IMR-90 (cell line): ENCODE measurements at regions not wholly inside any gene's neighbourhood (a gene's known extent, or its start where the extent isn't known, plus 50 kb on each side); places are given as distances from the start of the nearest gene placed in this dataset.

ENCODE experiments used
- ATAC-seq: fragments of 200-7000 bp; cut with Tn5 transposase; 2 replicates; pipeline ENCODE4 v1.9.1; 2020; ENCODE audit warnings: low read depth, mild to moderate bottlenecking, moderate library complexity
- BruUV-seq: library from RNA; stranded (reverse); fragments of 400-500 nt; replicated peaks from 2 replicates; lab custom pipeline; 2021; lab: Mats Ljungman, UMichigan
- CTCF ChIA-PET: fragments of 300-600 bp; formaldehyde crosslinking; extraction: SDS; loops from one replicate; lab custom pipeline; 2021; ENCODE audit warnings: antibody characterized with exemption; lab: Yijun Ruan, JAX
- POLR2A ChIA-PET: fragments of 300-600 bp; sonication (Branson Sonifier 250); formaldehyde crosslinking; loops from one replicate; lab custom pipeline; 2022; ENCODE audit warnings: antibody characterized with exemption; ENCODE audit not compliant: unreplicated experiment; lab: Charles Lee
- DNase-seq: peaks from one replicate; pipeline ENCODE4 v3.0.0; 2013
- H2AFZ ChIP-seq: replicated peaks from 2 replicates; pipeline ENCODE3; 2013; ENCODE audit warnings: low read length, mild to moderate bottlenecking; ENCODE audit not compliant: poor library complexity
- H2AK5ac ChIP-seq: 2 replicates; pipeline ENCODE4 v1.6.1; 2013; ENCODE audit warnings: low read depth, low read length, inconsistent platforms
- H2AK9ac ChIP-seq: replicated peaks from 2 replicates; pipeline ENCODE3; 2013; ENCODE audit warnings: mild to moderate bottlenecking, low read depth, low read length, moderate library complexity; ENCODE audit not compliant: poor library complexity
- H2BK120ac ChIP-seq: 2 replicates; pipeline ENCODE4 v1.6.1; 2013; ENCODE audit warnings: low read depth, low read length, inconsistent platforms
- H2BK15ac ChIP-seq: 3 replicates; pipeline ENCODE4 v1.6.1; 2013; ENCODE audit warnings: low read depth, low read length, inconsistent platforms
- H2BK20ac ChIP-seq: 2 replicates; pipeline ENCODE4 v1.6.1; 2013; ENCODE audit warnings: low read depth, mild to moderate bottlenecking, inconsistent platforms, low read length, moderate library complexity
- H2BK5ac ChIP-seq: 2 replicates; pipeline ENCODE4 v1.6.1; 2013; ENCODE audit warnings: mild to moderate bottlenecking, low read depth, low read length, inconsistent platforms; ENCODE audit not compliant: poor library complexity, severe bottlenecking
- H3K14ac ChIP-seq: replicated peaks from 2 replicates; pipeline ENCODE4 v1.6.1; 2013; ENCODE audit warnings: low read depth, low read length, inconsistent platforms
- H3K18ac ChIP-seq: 2 replicates; pipeline ENCODE4 v1.6.1; 2013; ENCODE audit warnings: low read depth, low read length, control low read depth
- H3K23ac ChIP-seq: 2 replicates; pipeline ENCODE4 v1.6.1; 2013; ENCODE audit warnings: low read depth, low read length, inconsistent platforms
- H3K27ac ChIP-seq: 2 replicates; pipeline ENCODE4 v1.5.1; 2013; ENCODE audit warnings: mild to moderate bottlenecking, control low read depth, low read length; ENCODE audit not compliant: insufficient read depth
- H3K27me3 ChIP-seq: 2 replicates; pipeline ENCODE4 v1.6.1; 2013; ENCODE audit warnings: low read length; ENCODE audit not compliant: control insufficient read depth, insufficient read depth
- H3K36me3 ChIP-seq: 2 replicates; pipeline ENCODE4 v1.6.1; 2013; ENCODE audit warnings: low read length, mixed read lengths; ENCODE audit not compliant: control insufficient read depth, insufficient read depth
- H3K4ac ChIP-seq: 2 replicates; pipeline ENCODE4 v1.6.1; 2013; ENCODE audit warnings: low read depth, low read length, inconsistent platforms
- H3K4me1 ChIP-seq: 2 replicates; pipeline ENCODE4 v1.6.1; 2013; ENCODE audit warnings: low read length, mixed read lengths; ENCODE audit not compliant: control insufficient read depth, insufficient read depth
- H3K4me2 ChIP-seq: 2 replicates; pipeline ENCODE4 v1.6.1; 2013; ENCODE audit warnings: low read depth, mild to moderate bottlenecking, control low read depth, low read length, moderate library complexity
- H3K4me3 ChIP-seq: 2 replicates; pipeline ENCODE4 v1.5.1; 2013; ENCODE audit warnings: low read depth, mild to moderate bottlenecking, control low read depth, low read length, moderate library complexity; ENCODE audit not compliant: insufficient read depth
- H3K56ac ChIP-seq: 2 replicates; pipeline ENCODE4 v1.6.1; 2013; ENCODE audit warnings: low read length, inconsistent platforms; ENCODE audit not compliant: insufficient read depth; ENCODE audit errors: extremely low read depth
- H3K79me1 ChIP-seq, 2 experiments: 2 replicates each; pipeline ENCODE4 v1.6.1; 2013; ENCODE audit warnings: low read length in 2 of 2, inconsistent platforms in 1 of 2, low read depth in 1 of 2
- H3K9ac ChIP-seq: 2 replicates; pipeline ENCODE4 v1.6.1; 2013; ENCODE audit warnings: low read depth, low read length, control low read depth
- H3K9me1 ChIP-seq: 2 replicates; pipeline ENCODE4 v1.6.1; 2013; ENCODE audit warnings: low read length, inconsistent platforms; ENCODE audit not compliant: insufficient read depth
- H3K9me3 ChIP-seq: 2 replicates; pipeline ENCODE4 v1.6.1; 2013; ENCODE audit warnings: low read length; ENCODE audit not compliant: control insufficient read depth, insufficient read depth
- H4K20me1 ChIP-seq: 2 replicates; pipeline ENCODE4 v1.6.1; 2013; ENCODE audit warnings: low read length, inconsistent platforms; ENCODE audit not compliant: insufficient read depth
- H4K5ac ChIP-seq: 2 replicates; pipeline ENCODE4 v1.6.1; 2013; ENCODE audit warnings: mild to moderate bottlenecking, low read depth, low read length, control low read depth
- H4K8ac ChIP-seq, 2 experiments: 2 replicates each; pipeline ENCODE4 v1.6.1; 2013; ENCODE audit warnings: low read depth in 2 of 2, low read length in 2 of 2, control low read depth in 1 of 2, inconsistent platforms in 1 of 2
- H4K91ac ChIP-seq: 2 replicates; pipeline ENCODE4 v1.6.1; 2013; ENCODE audit warnings: low read depth, low read length, inconsistent platforms; ENCODE audit not compliant: insufficient read depth
- MAFK ChIP-seq: IDR thresholded peaks from 2 replicates; pipeline ENCODE4 v1.6.1; 2012; ENCODE audit warnings: low read depth, low read length, improper control_type of control experiment
- RAD21 ChIP-seq: IDR thresholded peaks from 2 replicates; pipeline ENCODE4 v1.6.1; 2012; ENCODE audit warnings: low read length, improper control_type of control experiment
- WGBS, 2 experiments: methylation state at CpG; one replicate each; pipeline versions ENCODE4 v1.1.5 to v1.1.7; 2013; ENCODE audit warnings: missing lambda C conversion rate in 2 of 2; ENCODE audit not compliant: insufficient read length in 1 of 2; ENCODE audit errors: extremely low coverage in 2 of 2; 5-methylcytosine and 5-hydroxymethylcytosine counted together
- dilution Hi-C: fragments of 300-500 bp; cut with HindIII; formaldehyde crosslinking; loops from one replicate; pipeline ENCODE4 v1.14.3; 2018; ENCODE audit warnings: low sequenced_read_pairs; ENCODE audit not compliant: unreplicated experiment
- in situ Hi-C: fragments of 300-500 bp; cut with MboI; formaldehyde crosslinking; loops from 3 replicates; pipeline ENCODE4 v1.14.3; 2019; ENCODE audit warnings: low sequenced_read_pairs, inconsistent platforms, mixed read lengths
- intact Hi-C: fragments of 100-400 bp; cut with micrococcal nuclease; formaldehyde crosslinking; loops from 2 replicates; pipeline ENCODE4 v1.10.0; 2022

DNA sequence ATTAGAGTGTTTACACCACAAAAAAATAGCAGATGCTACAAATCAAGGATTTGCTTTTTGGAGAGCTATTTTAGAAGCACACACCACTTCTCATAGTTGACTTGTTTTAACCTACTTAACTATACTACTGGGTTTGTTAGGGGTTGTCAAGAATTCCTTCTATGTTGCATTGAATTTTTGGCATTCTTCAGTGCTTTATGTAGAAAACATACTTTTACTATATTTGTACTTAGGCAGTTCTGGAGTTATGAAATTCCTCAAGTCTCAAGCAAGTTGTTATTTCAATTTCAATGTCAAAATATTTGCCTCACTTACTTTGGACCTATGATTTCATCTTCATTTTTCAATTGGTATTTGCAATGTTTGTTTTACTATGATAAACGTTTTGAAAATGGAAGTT lies 449.6 kb downstream of the GLUD2 start:
- H2AFZ ChIP-seq = no peak overlapping the region
- H3K9me1 ChIP-seq = no peaks in the 10 kb centered on the region
- no peak overlapping the region for H4K8ac ChIP-seq
- ATAC-seq = no peak
- no CpG with 5 or more reads among the region's 1 CpG for WGBS, 2 experiments
- H4K20me1 ChIP-seq = no peaks in the 10 kb centered on the region
- no peak overlapping the region for H2BK20ac ChIP-seq
- dilution Hi-C loops (no loop called here), intact Hi-C loops (no loop called here), in situ Hi-C loops (no loop called here)
- no peaks in the 10 kb centered on the region for H3K9me3 ChIP-seq
- no peak overlapping the region for H2AK9ac ChIP-seq
- H3K27ac ChIP-seq = no peak overlapping the region
- H2BK120ac ChIP-seq = no peak overlapping the region
- no peaks in the 10 kb centered on the region for H3K36me3 ChIP-seq
- H3K27me3 ChIP-seq = no peaks in the 10 kb centered on the region
- no peak overlapping the region for H3K56ac ChIP-seq
- no peaks in the 10 kb centered on the region for H3K79me1 ChIP-seq
- no peak overlapping the region for H3K18ac ChIP-seq
- no peaks in the 10 kb centered on the region for H3K4me1 ChIP-seq
- no TSS peak for BruUV-seq
- no peak overlapping the region for H3K4me3 ChIP-seq
- no peak for DNase-seq
- no peak overlapping the region for H2AK5ac ChIP-seq
- no peak overlapping the region for H2BK15ac ChIP-seq
- H4K91ac ChIP-seq = no peak overlapping the region
- H3K4me2 ChIP-seq = no peak overlapping the region
- no peak overlapping the region for H3K4ac ChIP-seq
- TF ChIP-seq RAD21 (no peak), MAFK (no peak)
- no peak overlapping the region for H3K14ac ChIP-seq
- H3K9ac ChIP-seq = no peak overlapping the region
- POLR2A ChIA-PET = no interaction called here
- no peak overlapping the region for H3K23ac ChIP-seq
- no peak overlapping the region for H2BK5ac ChIP-seq
- no peak overlapping the region for H4K5ac ChIP-seq
- CTCF ChIA-PET = no interaction called here
